ENCODE measurements at regions not wholly inside any gene's neighbourhood (a gene's known extent, or its start where the extent isn't known, plus 50 kb on each side); places are given as distances from the start of the nearest gene placed in this dataset.

DNA sequence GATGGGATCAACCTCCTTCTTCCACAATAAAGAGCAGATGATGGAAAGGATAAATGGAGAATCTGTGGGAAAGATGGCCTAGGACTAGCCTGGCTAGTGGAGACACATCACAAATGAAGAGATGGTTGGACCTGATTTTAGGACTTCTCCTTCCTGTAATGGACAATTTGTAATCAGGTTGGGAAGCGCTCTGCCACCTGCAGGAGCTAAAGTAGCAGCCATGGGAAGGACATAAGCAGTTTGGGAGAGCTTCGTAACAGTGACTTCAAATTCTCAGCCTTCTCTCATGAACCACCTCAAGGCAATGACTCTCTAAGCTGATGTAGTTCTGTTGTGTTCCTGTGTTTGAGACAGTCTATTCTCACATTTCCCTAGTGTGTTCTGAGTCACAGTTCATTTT, 137.9 kb upstream of the BMP2 start:
- ATAC-seq (ENCODE audit: insufficient number of reproducible peaks, low FRiP score, low read depth), result no peak
- no peaks in the 10 kb centered on the region for H3K27me3 ChIP-seq (replicated peaks; ENCODE audit: insufficient read depth)

GRCh38 chr20:6626805-6627204, 140.7 kb upstream of the BMP2 start:
- ATAC-seq (ENCODE audit: insufficient number of reproducible peaks, low FRiP score, low read depth) (no peak), DNase-seq (ENCODE audit: low spot score) (no peak)
- Histone ChIP-seq H3K27ac (no peak overlapping the region), H3K4me3 (no peak overlapping the region), H3K27me3 (replicated peaks; ENCODE audit: insufficient read depth) (no peaks in the 10 kb centered on the region), H3K9me3 (no peaks in the 10 kb centered on the region), H3K4me1 (ENCODE audit: control insufficient read depth in 1 of 2, low read depth in 2 of 2) (no peaks in the 10 kb centered on the region), H3K36me3 (no peaks in the 10 kb centered on the region)
- TF ChIP-seq CTCF (IDR thresholded peaks at IDR 0.05), result no peak

More for the DNA sequence above, 137.9 kb upstream of the BMP2 start:
- Histone ChIP-seq H3K4me3 (no peak overlapping the region), H3K9me3 (no peaks in the 10 kb centered on the region), H3K27ac (no peak overlapping the region), H3K4me1 (ENCODE audit: control insufficient read depth in 1 of 2, low read depth in 2 of 2) (no peaks in the 10 kb centered on the region), H3K36me3 (no peaks in the 10 kb centered on the region)
- no peak for TF ChIP-seq CTCF (IDR thresholded peaks at IDR 0.05)
- no peak for DNase-seq (ENCODE audit: low spot score)

- H3K27ac ChIP-seq, result no peak overlapping the region
- TF ChIP-seq CTCF (IDR thresholded peaks at IDR 0.05), result no peak
- H3K36me3 ChIP-seq, result no peaks in the 10 kb centered on the region
- ATAC-seq (ENCODE audit: insufficient number of reproducible peaks, low FRiP score, low read depth), result no peak
- no peaks in the 10 kb centered on the region for H3K9me3 ChIP-seq
- H3K4me1 ChIP-seq (ENCODE audit: control insufficient read depth in 1 of 2, low read depth in 2 of 2), result no peaks in the 10 kb centered on the region
- H3K27me3 ChIP-seq (replicated peaks; ENCODE audit: insufficient read depth), result no peaks in the 10 kb centered on the region
- no peak for DNase-seq (ENCODE audit: low spot score)
- H3K4me3 ChIP-seq, result no peak overlapping the region
Observed at GRCh38 chr20:6623989-6624388, 143.5 kb upstream of the BMP2 start.

- H3K4me1 ChIP-seq (ENCODE audit: control insufficient read depth in 1 of 2, low read depth in 2 of 2), result no peaks in the 10 kb centered on the region
- DNase-seq (ENCODE audit: low spot score), result no peak
Observed at GRCh38 chr20:6622041-6622440, 145.4 kb upstream of the BMP2 start.

GRCh38 chr20:6618051-6618450, 149.4 kb upstream of the BMP2 start:
- no peaks in the 10 kb centered on the region for H3K4me1 ChIP-seq (ENCODE audit: control insufficient read depth in 1 of 2, low read depth in 2 of 2)
- no peaks in the 10 kb centered on the region for H3K9me3 ChIP-seq
- H3K36me3 ChIP-seq, result no peaks in the 10 kb centered on the region
- H3K27me3 ChIP-seq (replicated peaks; ENCODE audit: insufficient read depth), result no peaks in the 10 kb centered on the region
- no peak for TF ChIP-seq CTCF (IDR thresholded peaks at IDR 0.05)
- no peak overlapping the region for H3K4me3 ChIP-seq
- DNase-seq (ENCODE audit: low spot score) (no peak), ATAC-seq (ENCODE audit: insufficient number of reproducible peaks, low FRiP score, low read depth) (no peak)
- no peak overlapping the region for H3K27ac ChIP-seq

More at GRCh38 chr20:6622041-6622440, 145.4 kb upstream of the BMP2 start:
- no peaks in the 10 kb centered on the region for H3K9me3 ChIP-seq
- H3K4me3 ChIP-seq, result no peak overlapping the region
- no peaks in the 10 kb centered on the region for H3K27me3 ChIP-seq (replicated peaks; ENCODE audit: insufficient read depth)
- ATAC-seq (ENCODE audit: insufficient number of reproducible peaks, low FRiP score, low read depth), result no peak
- H3K36me3 ChIP-seq, result no peaks in the 10 kb centered on the region
- no peak for TF ChIP-seq CTCF (IDR thresholded peaks at IDR 0.05)
- no peak overlapping the region for H3K27ac ChIP-seq
